Muscle of arm (tissue), 1 donor: ENCODE measurements at regions not wholly inside any gene's neighbourhood (a gene's known extent, or its start where the extent isn't known, plus 50 kb on each side); places are given as distances from the start of the nearest gene placed in this dataset.

ENCODE experiments used
- DNase-seq: peaks from one replicate; pipeline ENCODE4 v3.0.0-alpha.2; 2013

GRCh38 chr4:14841801-14842768, 160.2 kb upstream of the CPEB2 start:
- DNase-seq: no peak

DNA sequence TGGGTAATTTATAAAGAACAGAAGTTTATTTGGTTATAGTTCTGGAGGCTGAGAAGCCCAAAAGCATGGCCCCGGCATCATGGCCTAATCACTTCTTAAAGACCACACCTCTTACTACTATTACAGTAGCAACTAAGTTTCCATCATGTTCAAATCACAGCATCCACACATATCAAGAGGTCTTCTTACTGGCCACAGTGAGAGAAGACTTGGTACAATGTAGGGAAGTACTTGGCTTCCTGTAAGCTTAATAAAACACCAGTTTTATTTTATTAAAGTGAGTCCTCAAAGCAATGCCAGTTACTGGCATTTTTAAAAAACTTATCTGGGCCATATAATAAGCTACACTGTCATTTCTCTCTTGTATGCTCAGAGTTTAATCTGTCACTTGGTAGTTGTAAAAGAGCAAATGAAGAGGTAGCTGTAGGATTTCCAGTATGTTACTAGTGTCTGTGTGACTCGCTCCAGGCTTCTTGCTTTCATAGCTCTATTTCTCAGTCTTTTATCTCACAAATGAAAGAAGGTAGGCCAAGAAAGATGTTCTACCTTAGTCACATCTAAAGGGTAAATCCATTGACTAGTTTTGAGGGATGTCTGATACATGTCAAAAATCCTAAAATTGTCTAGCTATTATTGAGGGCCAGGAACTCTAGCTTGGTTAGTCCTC, 159.2 kb upstream of the CPEB2 start:
- DNase-seq: no peak

DNA sequence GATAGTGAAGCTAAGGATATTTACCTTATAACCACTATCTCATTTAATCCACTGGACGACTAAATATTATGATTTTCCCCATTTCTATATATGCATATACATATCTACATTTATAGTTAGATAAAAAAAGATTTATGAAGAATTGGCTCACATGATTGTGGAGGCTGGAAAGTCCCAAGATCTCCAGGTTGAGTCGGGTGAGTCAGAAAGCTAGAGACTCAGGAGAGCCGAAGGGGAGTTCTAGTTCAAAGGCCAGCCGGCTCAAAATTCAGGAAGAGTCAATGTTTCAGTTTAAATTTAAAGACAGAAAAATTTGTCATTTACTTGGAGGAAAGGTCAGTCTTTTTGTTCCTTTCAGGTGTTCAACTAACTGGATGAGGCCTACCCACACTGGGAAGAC, 158.2 kb upstream of the CPEB2 start:
- DNase-seq: no peak

GRCh38 chr4:14848229-14848628, 154.1 kb upstream of the CPEB2 start:
- no peak for DNase-seq

- no peak for DNase-seq
Observed at GRCh38 chr4:14850455-14851097, 151.7 kb upstream of the CPEB2 start.

DNA sequence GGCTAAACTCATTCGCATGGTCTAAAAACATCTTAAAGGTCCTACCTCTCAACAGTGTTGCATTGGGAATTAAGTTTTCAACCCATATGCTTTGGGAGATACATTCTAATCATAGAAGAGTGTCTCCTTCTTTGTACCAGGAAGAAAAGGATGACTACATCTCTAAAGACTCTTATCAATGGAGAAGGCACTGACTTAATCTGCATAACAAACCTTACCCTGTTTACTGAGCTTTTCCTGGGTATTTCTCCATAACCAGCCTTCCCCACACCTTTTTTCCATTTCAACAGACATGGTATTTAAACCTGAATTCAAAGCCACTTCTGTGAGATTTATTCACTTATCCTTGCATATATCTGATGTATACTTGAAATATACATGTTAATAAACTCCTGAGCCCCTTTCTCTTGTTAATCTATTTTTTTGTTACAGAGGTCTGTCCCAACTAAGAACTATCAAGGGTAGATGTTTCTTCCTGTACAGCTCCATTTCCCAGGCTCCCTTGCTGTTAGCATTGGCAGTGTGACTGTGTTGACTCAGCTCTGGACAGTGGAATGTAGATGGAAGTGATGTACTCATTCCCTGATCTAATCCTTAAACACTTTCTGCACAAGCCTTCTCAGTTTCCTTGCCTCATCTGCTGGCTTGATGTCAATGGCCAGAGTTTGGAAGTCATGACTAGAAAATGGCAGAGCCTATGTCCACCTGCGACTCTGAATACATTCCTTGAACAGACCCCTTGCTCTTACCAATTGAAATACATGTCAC, 148.9 kb upstream of the CPEB2 start:
- DNase-seq: no peak

GRCh38 chr4:14855719-14856061, 146.6 kb upstream of the CPEB2 start:
- DNase-seq: no peak

GRCh38 chr4:14856062-14856933, 146.0 kb upstream of the CPEB2 start:
- no peak for DNase-seq

GRCh38 chr4:14856934-14857235, 145.4 kb upstream of the CPEB2 start:
- DNase-seq: no peak

DNA sequence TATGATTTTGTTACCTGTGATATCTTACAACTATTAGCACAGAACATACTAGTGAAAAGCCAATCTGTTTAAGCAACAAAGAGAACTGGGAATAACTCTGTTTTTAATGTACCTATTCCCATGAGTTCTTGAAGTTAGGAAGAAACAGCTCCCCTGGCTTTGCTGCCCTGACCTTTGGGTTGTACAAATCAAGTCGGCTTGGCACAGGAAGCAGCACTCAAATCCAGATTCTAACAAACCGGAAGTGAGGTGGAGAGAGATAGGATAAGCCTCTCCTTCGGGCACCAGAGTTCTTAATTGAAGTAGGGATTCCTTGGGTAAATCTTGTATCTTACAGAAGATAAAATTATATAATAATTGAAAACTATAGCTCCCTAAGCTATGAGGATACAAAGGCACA, 144.8 kb upstream of the CPEB2 start:
- DNase-seq: no peak

DNA sequence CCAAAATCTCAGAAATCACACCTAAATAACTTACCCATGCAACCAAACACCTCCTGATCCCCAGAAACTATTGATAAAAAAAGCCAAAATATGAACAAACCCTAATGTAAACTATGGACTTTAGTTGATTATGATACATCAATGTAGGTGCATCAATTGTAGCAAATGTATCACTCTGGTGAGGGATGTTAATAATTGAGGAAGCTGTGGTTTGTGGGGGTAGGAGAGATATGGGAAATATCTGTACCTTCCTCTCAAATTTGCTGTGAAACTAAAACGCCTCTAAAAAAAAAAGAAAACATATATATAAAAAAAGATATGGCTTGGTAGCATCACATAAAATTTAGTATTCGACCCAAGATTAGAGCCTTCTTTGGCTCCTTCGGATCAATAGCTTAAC, 144.3 kb upstream of the CPEB2 start:
- no peak for DNase-seq

DNA sequence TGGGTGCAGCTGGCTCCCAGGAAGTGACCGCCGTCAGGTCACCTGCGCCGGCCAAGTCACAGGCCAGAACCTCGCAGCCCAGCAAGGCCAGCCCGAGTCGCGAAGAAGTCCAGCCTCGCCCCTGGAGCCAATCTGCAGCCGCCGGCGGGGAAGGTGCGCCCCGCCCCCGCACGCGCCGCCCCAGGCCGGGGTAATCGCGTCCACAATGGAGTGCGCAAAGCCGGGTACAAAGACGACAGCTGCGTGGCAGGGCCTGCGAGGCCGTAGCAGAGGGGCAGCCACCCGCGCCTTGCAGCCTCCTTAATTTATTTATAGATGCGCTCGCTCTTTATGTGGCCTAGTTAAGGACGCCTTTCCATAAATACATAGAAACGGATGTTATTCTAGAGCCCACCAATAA, 139.4 kb upstream of the CPEB2 start:
- DNase-seq: no peak

- no peak for DNase-seq
Observed at GRCh38 chr4:14863418-14864364, 138.6 kb upstream of the CPEB2 start.

- DNase-seq: no peak
Observed at GRCh38 chr4:14864365-14865030, 137.8 kb upstream of the CPEB2 start.

DNA sequence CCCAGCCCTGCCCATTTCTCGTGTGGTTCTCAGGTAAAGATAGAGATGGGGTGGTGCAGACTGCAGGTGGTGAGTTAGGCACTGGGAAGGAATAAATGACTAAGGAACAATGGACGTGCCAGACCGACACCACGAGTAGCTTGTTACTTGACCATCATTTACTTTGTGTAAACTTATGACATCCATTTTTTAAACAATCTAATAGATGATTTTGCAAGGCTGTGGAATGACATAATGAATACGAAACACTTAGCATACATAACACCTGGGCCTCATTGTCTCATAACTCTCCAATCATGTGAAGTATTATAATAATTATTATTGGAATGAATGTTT, 137.3 kb upstream of the CPEB2 start:
- DNase-seq: no peak

- DNase-seq: no peak
Observed at GRCh38 chr4:14865804-14866203, 136.5 kb upstream of the CPEB2 start.

DNA sequence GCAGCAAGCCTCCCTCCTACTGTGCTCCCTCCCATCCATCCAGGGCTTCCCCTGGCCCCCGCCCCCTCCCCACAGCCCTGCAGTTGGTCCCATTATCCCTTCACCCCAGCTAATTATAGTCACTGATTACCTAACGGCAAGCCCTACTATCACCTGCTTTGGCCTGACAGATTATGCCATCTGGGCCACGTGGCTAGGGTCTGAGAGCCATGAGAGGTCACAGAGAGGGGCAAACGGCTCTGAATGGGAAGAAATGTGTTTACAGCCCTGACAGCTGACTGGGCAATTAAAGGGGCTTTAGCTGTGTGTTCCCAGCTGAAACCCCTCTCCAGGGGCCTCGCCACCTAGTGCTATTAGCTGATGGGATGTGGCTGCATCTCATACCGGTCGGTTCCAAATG, 134.4 kb upstream of the CPEB2 start:
- DNase-seq: no peak

DNA sequence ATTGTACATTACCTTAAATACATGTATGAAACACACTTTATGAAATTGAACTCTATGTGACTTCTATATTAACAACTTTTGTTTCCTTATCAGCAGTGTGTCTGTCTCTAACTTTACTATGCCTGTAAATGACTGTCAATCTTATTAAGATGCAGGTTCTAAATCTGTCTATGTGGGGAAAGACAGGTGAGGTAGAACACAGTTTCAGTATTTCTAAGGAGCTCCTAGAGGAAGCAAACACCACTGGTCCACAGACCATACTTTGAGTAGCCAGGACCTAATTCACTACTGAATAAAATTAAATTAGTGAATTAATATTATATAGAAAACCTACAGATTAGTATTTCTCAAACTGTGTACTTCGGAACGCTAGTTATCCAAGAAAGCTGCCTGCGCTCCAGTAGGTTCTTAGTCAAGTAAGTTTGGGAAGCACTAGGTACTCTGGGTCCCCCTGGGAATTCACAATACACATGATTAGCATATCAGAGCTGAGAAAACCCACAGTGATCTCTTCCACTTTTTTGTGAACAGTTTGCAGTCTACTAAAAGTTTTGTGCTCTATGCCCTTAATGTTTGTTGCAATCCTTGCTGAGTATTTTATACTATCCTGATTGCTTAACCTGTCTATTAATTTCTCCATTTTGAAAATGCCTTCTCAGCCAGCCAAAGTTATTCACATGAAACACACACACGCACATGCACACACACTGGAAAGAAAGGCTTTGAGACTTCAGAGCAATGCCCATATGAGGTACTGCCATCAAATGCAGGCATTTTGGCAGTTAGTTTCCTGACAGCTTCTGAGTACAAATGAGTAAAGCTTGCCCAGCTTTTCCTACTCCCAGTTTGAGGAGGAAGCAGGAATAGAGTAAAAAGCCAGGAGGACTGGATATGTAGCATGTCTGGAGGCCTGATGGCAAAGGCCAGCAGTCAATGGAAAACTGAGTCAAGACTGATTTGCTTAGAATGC, 133.6 kb upstream of the CPEB2 start:
- DNase-seq: no peak
